NCI-H1092 (cell line): ENCODE measurements at regions not wholly inside any gene's neighbourhood (a gene's known extent, or its start where the extent isn't known, plus 50 kb on each side); places are given as distances from the start of the nearest gene placed in this dataset.

Experiments used
- DNase-seq: peaks from one replicate; lab custom pipeline; 2025; lab: John Stamatoyannopoulos, UW

DNA sequence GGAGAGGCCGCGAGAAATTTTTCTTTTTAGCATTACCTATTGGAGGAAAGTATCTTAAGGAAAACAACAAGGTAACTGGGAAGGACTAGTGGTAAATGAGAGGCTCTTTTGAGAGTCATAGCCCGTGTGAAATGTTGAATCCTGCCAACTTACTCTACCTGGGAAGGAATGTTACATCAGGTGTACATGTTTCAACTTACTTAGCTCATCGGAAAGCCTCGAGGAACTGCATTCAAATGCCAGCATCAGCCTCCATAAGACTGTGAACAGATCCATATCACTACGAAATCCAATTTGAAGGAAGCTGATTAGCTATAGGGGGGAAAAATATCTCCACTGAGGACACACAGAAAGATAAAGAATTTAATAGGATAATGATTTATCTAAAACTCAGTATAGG is 72.3 kb upstream of the PDZRN3 start:
- DNase-seq, result no peak

GRCh38 chr3:73695841-73696240 is 71.1 kb upstream of the PDZRN3 start:
- DNase-seq, result no peak

DNA sequence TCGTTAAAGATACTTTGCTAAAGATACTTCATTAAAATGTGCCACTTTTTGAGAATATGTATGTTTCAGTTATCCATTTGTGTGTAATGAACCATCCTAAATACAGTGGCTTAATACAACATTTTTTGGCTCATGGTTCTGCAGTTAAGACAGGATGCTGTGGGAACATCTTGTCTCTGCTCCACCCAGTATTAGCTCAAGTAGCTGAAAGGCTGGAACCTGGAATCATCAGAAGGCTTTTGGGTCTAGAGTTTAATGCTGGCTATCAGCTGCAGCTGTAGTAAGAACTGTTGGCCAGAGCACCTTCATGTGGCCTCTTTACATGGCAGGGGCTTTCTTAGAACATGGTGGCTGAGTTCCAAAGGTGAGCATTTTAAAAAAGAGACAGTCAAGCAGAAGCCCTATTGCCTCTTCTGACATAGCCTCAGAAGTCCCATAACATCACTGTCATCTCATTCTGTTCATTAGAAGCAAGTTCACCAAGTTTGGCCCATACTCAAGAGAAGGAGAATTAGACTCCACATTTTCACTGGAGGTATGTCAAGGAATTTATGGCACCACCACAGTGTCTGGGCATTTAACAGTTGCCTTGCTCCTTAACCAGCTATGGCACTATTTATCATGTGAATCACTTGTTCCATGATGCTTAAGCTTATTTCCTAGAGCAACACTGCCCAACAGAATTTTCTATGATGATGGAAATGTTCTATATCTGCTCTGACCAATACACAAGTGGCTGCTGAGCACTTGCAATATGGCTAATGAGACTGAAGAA is 70.4 kb upstream of the PDZRN3 start:
- no peak for DNase-seq

GRCh38 chr3:73687106-73688004 is 62.6 kb upstream of the PDZRN3 start:
- DNase-seq, result no peak

GRCh38 chr3:73685061-73685460 is 60.3 kb upstream of the PDZRN3 start:
- DNase-seq, result peak; percentile 84

- no peak for DNase-seq
These were observed 59.0 kb upstream of the PDZRN3 start for GRCh38 chr3:73683706-73684105.

- no peak for DNase-seq
These were observed 56.9 kb upstream of the PDZRN3 start for GRCh38 chr3:73681610-73682009.

GRCh38 chr3:73681198-73681597 is 56.5 kb upstream of the PDZRN3 start:
- DNase-seq, result no peak

DNA sequence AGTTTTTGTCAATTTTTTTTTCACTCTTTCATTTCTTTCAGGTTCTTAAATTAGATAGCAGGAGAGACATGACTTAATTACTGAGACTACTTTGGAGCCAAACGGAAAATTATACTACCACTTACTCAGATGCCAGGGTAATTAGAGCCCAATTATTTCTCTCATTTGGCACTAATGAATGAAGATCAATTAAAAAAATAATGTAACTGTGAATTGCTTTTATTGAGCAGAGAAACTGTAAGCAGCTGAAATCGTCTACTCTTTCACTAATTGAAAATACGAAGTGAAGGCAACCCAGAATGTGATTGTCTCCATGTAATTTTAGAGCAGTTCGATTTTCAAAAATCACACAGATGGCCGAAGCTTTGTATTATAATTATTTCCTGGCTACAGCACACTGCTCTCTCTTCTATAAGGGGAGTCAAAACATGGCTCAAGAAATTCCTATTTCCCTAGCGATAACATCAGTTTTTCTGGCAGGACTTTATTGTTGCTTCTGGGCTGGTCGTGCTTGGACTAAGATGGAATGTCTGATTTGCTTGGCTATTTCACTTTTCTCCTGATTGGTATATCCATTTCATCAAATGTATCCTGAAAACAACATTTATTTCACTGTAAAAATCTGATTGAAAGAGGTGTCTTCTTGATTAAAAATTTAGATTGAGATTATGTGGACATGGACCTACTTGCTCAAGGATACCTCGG is 55.8 kb upstream of the PDZRN3 start:
- no peak for DNase-seq

GRCh38 chr3:73677336-73678024 is 52.7 kb upstream of the PDZRN3 start:
- DNase-seq, result no peak
